Breast epithelium (tissue), 3 donors: ENCODE measurements at regions not wholly inside any gene's neighbourhood (a gene's known extent, or its start where the extent isn't known, plus 50 kb on each side); places are given as distances from the start of the nearest gene placed in this dataset.

Experiments used
- CTCF ChIP-seq, 3 donors: fragments of 450-650 bp; IDR thresholded peaks; one replicate each; pipeline ENCODE4 v1.5.1; 2016 to 2017; ENCODE audit warnings: antibody characterized with exemption in 3 of 3, mild to moderate bottlenecking in 3 of 3, moderate library complexity in 3 of 3
- POLR2A ChIP-seq: fragments of 450-650 bp; IDR thresholded peaks from one replicate; pipeline ENCODE4 v1.6.1; 2016; ENCODE audit warnings: antibody characterized with exemption, mild to moderate bottlenecking, moderate library complexity
- POLR2AphosphoS5 ChIP-seq, 3 donors: sonication (generic); formaldehyde crosslinking; IDR thresholded peaks; one replicate each; pipeline ENCODE4 v1.6.1; 2017; ENCODE audit warnings: antibody characterized with exemption in 3 of 3

GRCh38 chr13:111586291-111586690 lies 265.8 kb downstream of the TEX29 start:
- TF ChIP-seq POLR2A (no peak), CTCF (IDR thresholded peaks at IDR 0.05) (no peak), POLR2AphosphoS5 (IDR thresholded peaks at IDR 0.05) (no peak)
